Activated CD8-positive, alpha-beta T cell treated with anti-CD3 and anti-CD28 coated beads, Interleukin-2, amount 10 ng/mL, durations not matched to agents 7 days and 5 days (primary cell): ENCODE measurements at regions not wholly inside any gene's neighbourhood (a gene's known extent, or its start where the extent isn't known, plus 50 kb on each side); places are given as distances from the start of the nearest gene placed in this dataset.

Experiments used
- ATAC-seq: fragments of 150-1000 bp; cut with Tn5 transposase; one replicate; pipeline ENCODE4 v1.10.0; 2021; ENCODE audit warnings: moderate library complexity
- CTCF ChIA-PET: fragments of 350-600 bp; sonication (Branson Sonifier 250); formaldehyde crosslinking; loops from one replicate; lab custom pipeline; 2021; ENCODE audit warnings: antibody characterized with exemption; lab: Charles Lee
- POLR2A ChIA-PET: fragments of 350-600 bp; sonication (Branson Sonifier 250); formaldehyde crosslinking; loops from one replicate; lab custom pipeline; 2021; ENCODE audit warnings: antibody characterized with exemption; lab: Charles Lee
- DNase-seq: peaks from one replicate; pipeline ENCODE4 v3.0.0-alpha.2; 2020
- H3K27ac Mint-ChIP-seq: one replicate; pipeline ENCODE4 v1.8.0; 2021; ENCODE audit warnings: mild to moderate bottlenecking, mixed read lengths
- H3K27me3 Mint-ChIP-seq: one replicate; pipeline ENCODE4 v1.8.0; 2021; ENCODE audit warnings: low read depth, mixed read lengths
- H3K36me3 Mint-ChIP-seq: one replicate; pipeline ENCODE4 v1.8.0; 2021; ENCODE audit warnings: low read depth, mixed read lengths
- H3K4me1 Mint-ChIP-seq: one replicate; pipeline ENCODE4 v1.8.0; 2021; ENCODE audit warnings: low read depth, mixed read lengths
- H3K4me3 Mint-ChIP-seq: one replicate; pipeline ENCODE4 v1.8.0; 2021; ENCODE audit warnings: mild to moderate bottlenecking, mixed read lengths
- H3K9me3 Mint-ChIP-seq: one replicate; pipeline ENCODE4 v1.8.0; 2022; ENCODE audit warnings: mixed read lengths; ENCODE audit not compliant: insufficient read depth

GRCh38 chr6:19261642-19262041, 575.5 kb upstream of the ID4 start:
- no peak for ATAC-seq
- H3K4me3 Mint-ChIP-seq, result no peak overlapping the region
- no peak overlapping the region for H3K27ac Mint-ChIP-seq
- H3K4me1 Mint-ChIP-seq, result no peaks in the 10 kb centered on the region
- H3K9me3 Mint-ChIP-seq, result no peaks in the 10 kb centered on the region
- no peaks in the 10 kb centered on the region for H3K27me3 Mint-ChIP-seq
- ChIA-PET CTCF (no interaction called here), POLR2A (no interaction called here)
- H3K36me3 Mint-ChIP-seq, result no peaks in the 10 kb centered on the region
- no peak for DNase-seq

GRCh38 chr6:19268117-19268516, 569.1 kb upstream of the ID4 start:
- Mint-ChIP-seq H3K9me3 (peaks cover 15% of the 10 kb centered on the region), H3K27ac (no peak overlapping the region), H3K27me3 (no peaks in the 10 kb centered on the region), H3K4me3 (no peak overlapping the region), H3K36me3 (no peaks in the 10 kb centered on the region), H3K4me1 (no peaks in the 10 kb centered on the region)
- DNase-seq (no peak), ATAC-seq (no peak)
- CTCF ChIA-PET, result no interaction called here
- POLR2A ChIA-PET, result no interaction called here

- peaks cover 15% of the 10 kb centered on the region for H3K9me3 Mint-ChIP-seq
- no peaks in the 10 kb centered on the region for H3K36me3 Mint-ChIP-seq
- H3K27ac Mint-ChIP-seq, result no peak overlapping the region
- H3K27me3 Mint-ChIP-seq, result no peaks in the 10 kb centered on the region
- DNase-seq (no peak), ATAC-seq (no peak)
- no peak overlapping the region for H3K4me3 Mint-ChIP-seq
- ChIA-PET CTCF (no interaction called here), POLR2A (no interaction called here)
- no peaks in the 10 kb centered on the region for H3K4me1 Mint-ChIP-seq
Measured at GRCh38 chr6:19268718-19269117, 568.5 kb upstream of the ID4 start.

- no peak overlapping the region for H3K4me3 Mint-ChIP-seq
- no peak for DNase-seq
- H3K36me3 Mint-ChIP-seq, result no peaks in the 10 kb centered on the region
- H3K9me3 Mint-ChIP-seq, result peaks cover 15% of the 10 kb centered on the region
- H3K4me1 Mint-ChIP-seq, result no peaks in the 10 kb centered on the region
- ATAC-seq, result no peak
- CTCF ChIA-PET, result no interaction called here
- no peak overlapping the region for H3K27ac Mint-ChIP-seq
- POLR2A ChIA-PET, result no interaction called here
- H3K27me3 Mint-ChIP-seq, result no peaks in the 10 kb centered on the region
Measured at GRCh38 chr6:19269341-19269898, 567.8 kb upstream of the ID4 start.

GRCh38 chr6:19270616-19271015, 566.6 kb upstream of the ID4 start:
- ATAC-seq, result no peak
- no peak overlapping the region for H3K4me3 Mint-ChIP-seq

GRCh38 chr6:19279273-19279684, 557.9 kb upstream of the ID4 start:
- Mint-ChIP-seq H3K27me3 (no peaks in the 10 kb centered on the region), H3K4me1 (no peaks in the 10 kb centered on the region), H3K9me3 (peaks cover 5% of the 10 kb centered on the region), H3K27ac (no peak overlapping the region), H3K36me3 (no peaks in the 10 kb centered on the region), H3K4me3 (no peak overlapping the region)
- no peak for ATAC-seq
- ChIA-PET CTCF (no interaction called here), POLR2A (no interaction called here)
- no peak for DNase-seq

More at GRCh38 chr6:19270616-19271015, 566.6 kb upstream of the ID4 start:
- ChIA-PET POLR2A (no interaction called here), CTCF (no interaction called here)
- H3K27me3 Mint-ChIP-seq, result no peaks in the 10 kb centered on the region
- peaks cover 15% of the 10 kb centered on the region for H3K9me3 Mint-ChIP-seq
- H3K36me3 Mint-ChIP-seq, result no peaks in the 10 kb centered on the region
- no peak overlapping the region for H3K27ac Mint-ChIP-seq
- no peaks in the 10 kb centered on the region for H3K4me1 Mint-ChIP-seq
- DNase-seq, result no peak

GRCh38 chr6:19287928-19288327, 549.2 kb upstream of the ID4 start:
- ChIA-PET POLR2A (no interaction called here), CTCF (no interaction called here)
- no peaks in the 10 kb centered on the region for H3K36me3 Mint-ChIP-seq
- DNase-seq (no peak), ATAC-seq (no peak)
- no peaks in the 10 kb centered on the region for H3K4me1 Mint-ChIP-seq
- H3K27me3 Mint-ChIP-seq, result no peaks in the 10 kb centered on the region
- no peak overlapping the region for H3K4me3 Mint-ChIP-seq
- peaks cover 5% of the 10 kb centered on the region for H3K9me3 Mint-ChIP-seq
- no peak overlapping the region for H3K27ac Mint-ChIP-seq

- ATAC-seq (no peak), DNase-seq (no peak)
- CTCF ChIA-PET, result no interaction called here
- no peak overlapping the region for H3K27ac Mint-ChIP-seq
- no peak overlapping the region for H3K4me3 Mint-ChIP-seq
- POLR2A ChIA-PET, result no interaction called here
- no peaks in the 10 kb centered on the region for H3K4me1 Mint-ChIP-seq
- H3K9me3 Mint-ChIP-seq, result peaks cover 5% of the 10 kb centered on the region
- no peaks in the 10 kb centered on the region for H3K27me3 Mint-ChIP-seq
- H3K36me3 Mint-ChIP-seq, result no peaks in the 10 kb centered on the region
Measured at GRCh38 chr6:19289457-19289856, 547.7 kb upstream of the ID4 start.

GRCh38 chr6:19297880-19298279, 539.3 kb upstream of the ID4 start:
- ATAC-seq, result no peak
- H3K4me1 Mint-ChIP-seq, result no peaks in the 10 kb centered on the region
- no peaks in the 10 kb centered on the region for H3K9me3 Mint-ChIP-seq
- no peak for DNase-seq
- ChIA-PET CTCF (no interaction called here), POLR2A (no interaction called here)
- H3K27ac Mint-ChIP-seq, result no peak overlapping the region
- no peak overlapping the region for H3K4me3 Mint-ChIP-seq
- H3K27me3 Mint-ChIP-seq, result no peaks in the 10 kb centered on the region
- no peaks in the 10 kb centered on the region for H3K36me3 Mint-ChIP-seq

GRCh38 chr6:19298421-19298820, 538.7 kb upstream of the ID4 start:
- no peaks in the 10 kb centered on the region for H3K36me3 Mint-ChIP-seq
- DNase-seq (no peak), ATAC-seq (no peak)
- H3K27ac Mint-ChIP-seq, result no peak overlapping the region
- no peaks in the 10 kb centered on the region for H3K27me3 Mint-ChIP-seq
- CTCF ChIA-PET, result no interaction called here
- POLR2A ChIA-PET, result no interaction called here
- H3K9me3 Mint-ChIP-seq, result no peaks in the 10 kb centered on the region
- H3K4me1 Mint-ChIP-seq, result no peaks in the 10 kb centered on the region
- H3K4me3 Mint-ChIP-seq, result no peak overlapping the region

- H3K27ac Mint-ChIP-seq, result no peak overlapping the region
- H3K36me3 Mint-ChIP-seq, result no peaks in the 10 kb centered on the region
- ATAC-seq (no peak), DNase-seq (no peak)
- CTCF ChIA-PET, result no interaction called here
- no peak overlapping the region for H3K4me3 Mint-ChIP-seq
- no peaks in the 10 kb centered on the region for H3K9me3 Mint-ChIP-seq
- POLR2A ChIA-PET, result no interaction called here
- H3K27me3 Mint-ChIP-seq, result no peaks in the 10 kb centered on the region
- no peaks in the 10 kb centered on the region for H3K4me1 Mint-ChIP-seq
Measured at GRCh38 chr6:19299129-19299528, 538.0 kb upstream of the ID4 start.

GRCh38 chr6:19301980-19302379, 535.2 kb upstream of the ID4 start:
- no peak for ATAC-seq
- H3K4me1 Mint-ChIP-seq, result no peaks in the 10 kb centered on the region
- H3K27ac Mint-ChIP-seq, result no peak overlapping the region
- no peaks in the 10 kb centered on the region for H3K9me3 Mint-ChIP-seq
- no peaks in the 10 kb centered on the region for H3K27me3 Mint-ChIP-seq
- H3K4me3 Mint-ChIP-seq, result no peak overlapping the region
- ChIA-PET POLR2A (no interaction called here), CTCF (no interaction called here)
- no peak for DNase-seq
- H3K36me3 Mint-ChIP-seq, result no peaks in the 10 kb centered on the region

GRCh38 chr6:19303383-19303782, 533.8 kb upstream of the ID4 start:
- no peak for DNase-seq
- H3K27me3 Mint-ChIP-seq, result no peaks in the 10 kb centered on the region

More at GRCh38 chr6:19303383-19303782, 533.8 kb upstream of the ID4 start:
- Mint-ChIP-seq H3K27ac (no peak overlapping the region), H3K36me3 (no peaks in the 10 kb centered on the region), H3K4me3 (no peak overlapping the region), H3K9me3 (no peaks in the 10 kb centered on the region), H3K4me1 (no peaks in the 10 kb centered on the region)
- no peak for ATAC-seq
- CTCF ChIA-PET, result no interaction called here
- POLR2A ChIA-PET, result no interaction called here
